ENCODE measurements at regions not wholly inside any gene's neighbourhood (a gene's known extent, or its start where the extent isn't known, plus 50 kb on each side); places are given as distances from the start of the nearest gene placed in this dataset.

DNA sequence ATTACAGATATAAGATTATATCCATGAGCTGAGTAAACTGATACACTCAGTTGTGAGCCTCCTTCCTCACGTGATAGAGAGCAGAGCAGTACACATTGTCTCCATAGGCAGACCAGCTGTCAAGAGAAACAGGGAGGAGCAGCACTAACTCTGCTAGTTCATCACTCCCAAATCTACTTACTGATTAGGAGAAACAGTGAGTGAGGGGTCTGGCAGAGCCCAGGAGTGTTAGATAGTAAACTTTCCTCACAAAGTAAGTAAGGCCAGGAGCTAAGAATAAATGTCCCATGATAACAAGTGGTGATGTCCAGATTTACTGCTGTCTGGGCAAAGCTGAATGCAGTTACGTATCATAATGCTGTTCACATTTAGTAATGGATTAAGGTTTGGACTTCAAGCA is 168.6 kb upstream of the KCNK2 start:
- TF ChIP-seq, protein P1, sequence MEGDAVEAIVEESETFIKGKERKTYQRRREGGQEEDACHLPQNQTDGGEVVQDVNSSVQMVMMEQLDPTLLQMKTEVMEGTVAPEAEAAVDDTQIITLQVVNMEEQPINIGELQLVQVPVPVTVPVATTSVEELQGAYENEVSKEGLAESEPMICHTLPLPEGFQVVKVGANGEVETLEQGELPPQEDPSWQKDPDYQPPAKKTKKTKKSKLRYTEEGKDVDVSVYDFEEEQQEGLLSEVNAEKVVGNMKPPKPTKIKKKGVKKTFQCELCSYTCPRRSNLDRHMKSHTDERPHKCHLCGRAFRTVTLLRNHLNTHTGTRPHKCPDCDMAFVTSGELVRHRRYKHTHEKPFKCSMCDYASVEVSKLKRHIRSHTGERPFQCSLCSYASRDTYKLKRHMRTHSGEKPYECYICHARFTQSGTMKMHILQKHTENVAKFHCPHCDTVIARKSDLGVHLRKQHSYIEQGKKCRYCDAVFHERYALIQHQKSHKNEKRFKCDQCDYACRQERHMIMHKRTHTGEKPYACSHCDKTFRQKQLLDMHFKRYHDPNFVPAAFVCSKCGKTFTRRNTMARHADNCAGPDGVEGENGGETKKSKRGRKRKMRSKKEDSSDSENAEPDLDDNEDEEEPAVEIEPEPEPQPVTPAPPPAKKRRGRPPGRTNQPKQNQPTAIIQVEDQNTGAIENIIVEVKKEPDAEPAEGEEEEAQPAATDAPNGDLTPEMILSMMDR (IDR thresholded peaks at IDR 0.05; ENCODE audit: insufficient read depth, low read depth, low read length) = no peak
- DNase-seq (ENCODE audit: low read depth) = no peak
- no peak overlapping the region for H3K4me3 ChIP-seq (ENCODE audit: low read depth, low read length)

DNA sequence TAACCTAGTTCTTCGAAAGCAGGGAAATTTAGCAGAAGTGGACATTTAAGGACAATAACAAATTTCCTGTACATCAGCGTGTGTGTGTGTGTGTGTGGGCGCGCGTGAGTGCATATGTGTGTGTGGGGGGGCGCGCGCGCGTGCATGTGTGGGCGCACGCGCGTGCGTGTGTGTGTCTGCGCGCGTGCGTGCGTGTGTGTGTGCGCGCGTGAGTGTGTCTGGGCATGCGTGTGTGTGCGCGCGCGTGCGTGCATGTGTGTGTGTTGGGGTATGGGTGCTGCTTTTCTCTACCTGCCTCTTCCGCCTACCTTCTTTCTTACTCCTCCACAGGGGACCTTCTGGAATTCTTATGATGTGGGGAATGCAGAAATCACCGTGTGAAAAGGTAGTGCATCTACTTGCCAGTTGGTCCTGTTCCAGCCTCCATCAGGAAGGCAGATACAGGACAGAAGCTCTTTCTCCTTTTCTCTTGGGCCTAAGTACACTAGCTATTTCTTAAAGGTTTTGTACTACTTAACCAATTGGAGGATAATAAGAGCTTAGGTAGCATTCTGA is 165.4 kb upstream of the KCNK2 start:
- TF ChIP-seq, protein P1 (IDR thresholded peaks at IDR 0.05; ENCODE audit: insufficient read depth, low read depth, low read length) = no peak
- no peak for DNase-seq (ENCODE audit: low read depth)
- H3K4me3 ChIP-seq (ENCODE audit: low read depth, low read length) = no peak overlapping the region

DNA sequence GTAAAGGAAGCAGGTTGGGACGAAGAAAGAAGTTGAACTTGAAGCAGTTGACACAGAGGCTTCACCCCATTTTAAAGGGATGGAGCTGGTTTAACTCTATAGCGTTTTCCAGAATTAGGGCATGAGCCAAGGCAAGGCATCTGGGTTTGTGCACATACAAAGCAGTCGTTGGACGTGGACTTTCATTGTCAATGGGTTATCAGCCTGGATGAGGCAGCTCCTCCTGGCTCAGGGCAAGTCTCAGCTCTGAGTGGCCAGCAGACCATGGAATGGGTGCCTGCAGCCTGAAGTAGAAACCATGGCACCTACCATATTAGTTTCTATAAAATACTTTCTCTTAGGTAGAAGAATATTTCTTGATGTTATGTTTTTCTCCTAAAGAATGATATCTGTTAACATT is 163.8 kb upstream of the KCNK2 start:
- TF ChIP-seq, protein P1 (IDR thresholded peaks at IDR 0.05; ENCODE audit: insufficient read depth, low read depth, low read length) = no peak
- DNase-seq (ENCODE audit: low read depth) = no peak
- H3K4me3 ChIP-seq (ENCODE audit: low read depth, low read length) = no peak overlapping the region

DNA sequence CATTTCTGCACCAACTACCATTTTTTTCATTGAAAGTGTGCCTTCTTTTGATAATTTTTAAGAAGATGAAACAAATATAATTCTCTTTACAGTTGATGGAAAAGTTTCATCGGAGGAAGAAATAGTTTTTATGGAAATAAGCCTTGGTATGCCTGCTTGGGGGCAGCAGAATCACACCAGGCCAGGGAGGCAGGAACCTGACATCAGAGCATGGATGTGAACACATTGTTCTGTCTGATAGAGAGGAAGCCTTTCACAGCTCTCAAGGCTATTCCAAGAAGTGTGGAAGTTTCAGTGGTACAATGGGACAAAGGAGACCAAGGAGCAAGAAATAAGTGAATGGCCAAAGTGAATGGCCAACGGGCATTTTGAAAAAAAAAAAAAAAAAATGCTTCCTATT is 162.2 kb upstream of the KCNK2 start:
- TF ChIP-seq, protein P1 (IDR thresholded peaks at IDR 0.05; ENCODE audit: insufficient read depth, low read depth, low read length) = no peak
- DNase-seq (ENCODE audit: low read depth) = no peak
- no peak overlapping the region for H3K4me3 ChIP-seq (ENCODE audit: low read depth, low read length)

DNA sequence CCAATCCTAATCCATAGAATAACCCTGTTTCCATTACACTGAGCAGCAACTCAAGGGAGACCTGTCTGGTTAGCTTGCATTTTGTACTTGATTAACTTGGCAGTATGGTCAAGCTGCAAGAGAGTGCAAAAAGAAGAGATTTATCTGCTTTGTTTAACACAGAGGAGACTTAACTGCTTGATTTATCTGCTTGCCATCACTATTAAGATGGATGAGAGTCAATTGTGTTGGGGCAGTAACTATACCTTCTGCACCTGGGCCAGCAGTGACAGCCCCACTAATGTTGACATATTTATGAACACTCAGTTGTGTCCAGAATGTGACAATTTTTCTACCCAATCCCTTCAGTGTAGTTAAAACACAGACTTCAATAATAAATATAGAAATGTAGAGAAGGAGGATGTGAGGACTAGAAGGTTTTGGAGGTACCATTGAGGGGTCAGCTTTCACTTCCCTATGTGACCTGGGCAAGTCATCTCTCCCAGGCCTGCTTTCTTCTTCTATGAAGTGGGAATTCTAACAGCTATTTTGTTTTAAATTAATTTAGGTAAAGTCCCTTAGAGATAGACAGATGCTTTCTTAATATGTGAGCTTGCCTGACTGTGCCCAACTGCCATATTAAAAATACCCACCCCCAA is 159.1 kb upstream of the KCNK2 start:
- H3K4me3 ChIP-seq (ENCODE audit: low read depth, low read length) = no peak overlapping the region
- DNase-seq (ENCODE audit: low read depth) = no peak
- TF ChIP-seq, protein P1 (IDR thresholded peaks at IDR 0.05; ENCODE audit: insufficient read depth, low read depth, low read length) = no peak

DNA sequence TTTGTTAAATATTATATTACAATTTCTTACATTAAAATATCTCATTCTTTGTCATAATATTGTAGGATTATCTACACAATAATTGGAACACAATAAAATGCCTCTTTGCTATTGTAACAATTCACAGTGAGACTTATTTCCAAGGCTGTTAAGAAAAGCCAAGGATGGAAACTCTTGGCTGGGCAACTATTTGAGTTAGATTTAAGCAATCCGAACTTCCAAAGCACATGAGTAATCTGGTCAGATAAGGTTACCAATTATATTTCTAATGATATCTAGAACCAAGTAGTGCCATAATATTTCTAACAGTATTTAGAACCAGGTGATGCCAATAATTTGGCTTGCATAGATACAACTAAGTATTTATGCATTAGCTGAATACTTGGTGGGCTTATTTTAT is 154.7 kb upstream of the KCNK2 start:
- no peak for DNase-seq (ENCODE audit: low read depth)
- no peak overlapping the region for H3K4me3 ChIP-seq (ENCODE audit: low read depth, low read length)
- TF ChIP-seq, protein P1 (IDR thresholded peaks at IDR 0.05; ENCODE audit: insufficient read depth, low read depth, low read length) = no peak

DNA sequence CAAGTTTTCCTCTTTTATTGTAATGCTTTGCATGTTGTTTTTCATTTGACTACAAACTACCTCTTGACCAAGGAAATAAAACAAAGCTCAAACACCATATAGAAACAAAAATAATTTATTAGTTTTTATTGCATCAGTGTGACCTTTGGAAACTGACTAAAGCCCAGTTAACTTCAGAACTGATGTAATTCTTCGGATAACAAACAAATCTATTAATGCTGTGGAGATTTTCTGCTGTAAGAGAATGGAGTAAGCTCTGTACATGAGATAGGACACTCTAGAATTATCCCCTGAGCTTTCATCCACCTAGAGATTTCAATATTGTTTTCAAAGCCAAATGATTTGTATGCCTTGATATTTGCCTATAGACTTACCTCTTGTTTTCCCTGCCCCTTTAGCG is 154.0 kb upstream of the KCNK2 start:
- TF ChIP-seq, protein P1 (IDR thresholded peaks at IDR 0.05; ENCODE audit: insufficient read depth, low read depth, low read length) = no peak
- DNase-seq (ENCODE audit: low read depth) = peak; percentile 39
- H3K4me3 ChIP-seq (ENCODE audit: low read depth, low read length) = no peak overlapping the region
